Activated CD4-positive, alpha-beta T cell treated with anti-CD3 and anti-CD28 coated beads, Interleukin-2, Interleukin-6, amounts not matched to agents 100 ng/mL and 50 ng/mL, durations not matched to agents 16 hours and 8 hours (primary cell): ENCODE measurements at regions not wholly inside any gene's neighbourhood (a gene's known extent, or its start where the extent isn't known, plus 50 kb on each side); places are given as distances from the start of the nearest gene placed in this dataset.

Experiments used
- DNase-seq: peaks from one replicate; pipeline ENCODE4 v3.0.0-alpha.2; 2020

DNA sequence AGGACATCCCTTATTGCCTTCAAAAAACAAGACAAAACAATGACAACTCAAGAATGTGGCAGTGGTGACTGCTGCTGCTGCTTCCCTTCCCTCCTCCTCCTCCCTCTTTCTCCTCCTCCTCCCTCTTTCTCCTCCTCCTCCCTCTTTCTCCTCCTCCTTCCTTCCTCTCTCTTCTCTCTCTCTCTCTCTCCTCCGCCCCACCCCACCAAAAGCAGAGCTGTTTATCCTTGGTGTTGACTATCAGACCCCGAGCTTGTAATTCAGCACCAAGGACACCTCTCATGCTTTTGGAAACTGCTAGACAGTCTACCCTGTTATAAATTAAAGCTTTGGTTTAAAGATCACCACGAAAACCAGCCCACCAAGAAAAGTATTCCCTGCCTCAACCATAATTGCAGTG lies 72.4 kb upstream of the IFNAR2 start:
- DNase-seq, result no peak

DNA sequence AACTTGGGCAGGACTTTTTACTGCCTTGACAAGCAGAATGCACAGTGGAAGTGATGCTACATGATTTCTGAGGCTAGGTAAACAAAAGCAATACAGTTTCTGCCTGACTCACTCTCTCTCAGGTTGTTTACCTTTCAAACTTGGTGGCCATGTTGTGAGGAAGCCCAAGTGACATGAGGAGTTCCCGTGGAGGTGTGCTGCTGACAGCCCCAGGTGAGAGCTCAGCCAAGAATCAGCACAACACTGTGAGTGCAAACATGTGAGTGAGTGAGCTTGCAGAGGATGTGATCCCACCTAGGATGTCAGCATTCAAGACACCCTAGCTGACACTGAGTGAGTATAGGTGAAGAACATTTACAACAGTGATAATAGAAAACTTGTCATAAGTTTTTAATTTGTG lies 71.1 kb upstream of the IFNAR2 start:
- DNase-seq, result no peak

DNA sequence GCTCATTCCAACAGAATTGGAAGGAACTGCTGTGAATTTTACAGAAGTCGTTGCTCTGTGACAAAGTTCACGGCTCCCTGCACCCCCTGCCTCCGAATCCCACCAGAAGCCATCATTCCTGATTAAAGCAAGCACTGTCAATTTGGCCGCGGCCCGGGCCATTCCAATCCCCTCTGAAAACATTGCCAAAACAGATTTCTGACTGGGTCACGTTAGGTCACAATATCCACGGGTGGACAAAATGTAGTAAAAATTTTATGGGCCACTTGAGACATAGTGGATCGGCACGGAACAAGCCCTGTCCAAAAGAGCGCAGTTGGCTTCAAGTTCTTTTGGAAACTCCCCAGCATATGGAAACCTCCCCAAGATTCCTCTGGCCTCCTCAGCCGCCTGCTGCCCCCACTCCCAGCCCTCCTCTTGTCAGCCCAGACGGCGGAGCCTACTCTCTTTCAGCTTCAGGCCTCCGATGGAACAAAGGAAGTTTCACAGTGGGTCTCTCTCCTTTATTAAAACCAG lies 67.2 kb upstream of the IFNAR2 start:
- DNase-seq, result no peak

DNA sequence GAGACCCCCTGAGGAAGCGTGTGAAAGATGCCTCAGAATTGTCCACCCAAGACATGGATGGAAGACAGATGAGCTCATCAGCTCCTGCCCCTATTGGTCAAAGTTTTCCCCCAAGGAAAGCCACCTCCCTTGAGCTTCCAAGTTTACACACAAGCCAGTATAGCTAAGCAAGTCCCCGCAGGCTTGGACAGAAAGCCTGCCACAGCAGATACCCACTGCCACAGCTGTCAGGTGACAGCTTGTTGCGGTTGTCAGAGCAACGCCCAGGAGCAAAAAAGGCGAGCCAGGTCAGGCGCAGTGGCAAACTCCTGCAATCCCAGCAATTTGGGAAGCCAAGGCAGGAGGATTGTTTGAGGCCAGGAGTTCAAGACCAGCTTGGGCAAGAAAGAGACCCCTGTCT lies 60.9 kb upstream of the IFNAR2 start:
- no peak for DNase-seq

DNA sequence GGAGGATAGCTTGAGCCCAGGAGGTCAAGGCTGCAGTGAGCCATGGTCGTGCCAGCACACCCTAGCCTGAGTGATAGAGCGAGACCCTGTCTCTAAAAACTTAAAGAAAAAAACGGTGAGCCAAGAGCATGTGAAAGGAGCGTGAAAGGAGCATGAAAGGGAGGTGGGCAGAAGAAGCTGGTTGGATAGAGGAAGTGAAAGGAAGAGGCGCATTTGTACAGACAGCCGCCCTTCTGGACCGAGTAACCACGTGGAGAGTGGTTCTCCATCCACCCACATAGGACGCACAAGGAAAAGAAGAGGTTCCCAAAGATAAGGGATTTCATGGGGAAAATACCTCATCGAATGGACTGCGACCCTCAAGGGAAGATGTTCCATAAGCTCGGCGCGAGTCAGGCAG lies 60.4 kb upstream of the IFNAR2 start:
- DNase-seq, result no peak

DNA sequence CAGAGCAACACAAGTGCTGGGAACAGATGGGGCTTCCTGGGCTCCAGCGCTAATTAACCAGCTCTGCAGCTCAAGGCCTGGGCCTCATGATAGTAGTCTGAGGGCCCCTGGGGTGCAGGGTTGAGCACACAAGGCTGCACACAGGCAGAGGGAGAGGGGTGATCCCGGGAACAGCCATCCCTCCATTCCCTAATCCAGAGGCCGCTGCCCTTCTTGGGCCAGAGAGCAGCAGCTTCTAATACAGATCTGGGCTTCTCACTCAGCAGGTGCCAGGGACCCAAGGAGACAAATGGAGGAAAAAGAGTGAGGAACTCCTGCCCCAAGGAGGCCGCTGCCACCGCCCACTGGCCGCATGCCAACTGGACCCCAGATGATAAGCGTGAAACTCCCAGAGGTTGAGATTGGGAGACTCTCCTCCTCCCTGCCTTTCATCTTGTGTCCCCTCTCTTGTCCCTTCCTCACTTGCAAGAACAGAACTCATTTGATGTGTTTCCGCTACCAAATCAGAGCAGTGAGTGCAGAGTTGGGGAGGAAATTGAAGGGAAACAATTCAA lies 58.0 kb upstream of the IFNAR2 start:
- no peak for DNase-seq

DNA sequence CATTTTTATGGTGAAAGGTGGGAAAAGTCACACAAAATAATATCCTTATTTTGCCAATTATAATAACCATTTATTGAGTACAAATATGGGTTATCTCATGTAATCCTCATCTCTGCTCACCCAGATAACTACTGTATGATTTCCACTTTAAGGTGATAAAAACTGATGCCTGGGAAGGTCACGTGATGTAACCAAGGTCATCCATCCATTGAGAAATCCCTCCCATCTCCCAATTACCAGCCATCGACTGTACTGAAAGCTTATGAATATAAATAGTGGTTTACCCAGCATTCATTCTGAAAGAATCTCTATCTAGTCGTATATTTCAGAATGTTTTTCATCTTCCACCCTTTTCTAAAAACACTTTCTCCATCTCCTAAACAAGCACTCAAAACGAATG lies 55.0 kb upstream of the IFNAR2 start:
- DNase-seq, result no peak
